Naive thymus-derived CD4-positive, alpha-beta T cell (primary cell): ENCODE measurements at regions not wholly inside any gene's neighbourhood (a gene's known extent, or its start where the extent isn't known, plus 50 kb on each side); places are given as distances from the start of the nearest gene placed in this dataset.

Experiments
- ATAC-seq: fragments of 150-1000 bp; cut with Tn5 transposase; 2 replicates; pipeline ENCODE4 v1.10.0; 2021; ENCODE audit warnings: mild to moderate bottlenecking, moderate library complexity
- CTCF ChIA-PET: fragments of 350-600 bp; sonication (Branson Sonifier 250); formaldehyde crosslinking; loops from one replicate; lab custom pipeline; 2021; ENCODE audit warnings: antibody characterized with exemption; lab: Charles Lee
- POLR2A ChIA-PET: fragments of 350-600 bp; sonication (Branson Sonifier 250); formaldehyde crosslinking; loops from one replicate; lab custom pipeline; 2021; ENCODE audit warnings: antibody characterized with exemption, inconsistent platforms; lab: Charles Lee
- DNase-seq, 9 donors: peaks; one replicate each; pipeline versions ENCODE4 v3.0.0 to v3.0.0-alpha.2; 2020 to 2022; ENCODE audit warnings: mixed read lengths in 1 of 9
- H3K27ac ChIP-seq: one replicate; pipeline ENCODE4 v1.7.0; 2013; ENCODE audit warnings: mild to moderate bottlenecking, low read depth, low read length, moderate library complexity
- H3K27me3 ChIP-seq, 2 donors: one replicate each; pipeline ENCODE4 v1.7.0; 2013; ENCODE audit warnings: low read length in 2 of 2, mild to moderate bottlenecking in 2 of 2, moderate library complexity in 2 of 2; ENCODE audit not compliant: control insufficient read depth in 2 of 2, insufficient read depth in 2 of 2
- H3K36me3 ChIP-seq, 3 experiments: 1 replicate in 2 of 3; 2 replicates in 1 of 3; pipeline ENCODE4 v1.7.0; 2013; ENCODE audit warnings: low read length in 3 of 3, mild to moderate bottlenecking in 3 of 3, moderate library complexity in 1 of 3; ENCODE audit not compliant: insufficient read depth in 3 of 3, control insufficient read depth in 2 of 3
- H3K4me1 ChIP-seq, 2 donors: one replicate each; pipeline ENCODE4 v1.7.0; 2013; ENCODE audit warnings: low read length in 2 of 2, mild to moderate bottlenecking in 2 of 2, moderate library complexity in 1 of 2; ENCODE audit not compliant: control insufficient read depth in 2 of 2, insufficient read depth in 2 of 2
- H3K4me3 ChIP-seq: 2 replicates; pipeline ENCODE4 v1.7.0; 2013; ENCODE audit warnings: mild to moderate bottlenecking, low read length
- H3K9me3 ChIP-seq, 3 experiments: 1 replicate in 2 of 3; 2 replicates in 1 of 3; pipeline ENCODE4 v1.7.0; 2013; ENCODE audit warnings: low read length in 3 of 3; ENCODE audit not compliant: control insufficient read depth in 2 of 3
- H3K27ac Mint-ChIP-seq, 9 donors: one replicate each; pipeline ENCODE4 v1.8.0; 2020 to 2022; ENCODE audit warnings: mixed read lengths in 9 of 9, mild to moderate bottlenecking in 8 of 9, moderate library complexity in 5 of 9, inconsistent platforms in 2 of 9
- H3K27me3 Mint-ChIP-seq, 5 donors: one replicate each; pipeline ENCODE4 v1.8.0; 2021 to 2022; ENCODE audit warnings: mixed read lengths in 5 of 5, mild to moderate bottlenecking in 1 of 5
- H3K36me3 Mint-ChIP-seq, 5 donors: one replicate each; pipeline ENCODE4 v1.8.0; 2020 to 2022; ENCODE audit warnings: mixed read lengths in 5 of 5, mild to moderate bottlenecking in 3 of 5, inconsistent platforms in 1 of 5
- H3K4me1 Mint-ChIP-seq, 7 donors: one replicate each; pipeline ENCODE4 v1.8.0; 2020 to 2022; ENCODE audit warnings: mixed read lengths in 7 of 7, mild to moderate bottlenecking in 3 of 7, inconsistent platforms in 1 of 7
- H3K4me3 Mint-ChIP-seq, 10 donors: one replicate each; pipeline ENCODE4 v1.8.0; 2020 to 2022; ENCODE audit warnings: mild to moderate bottlenecking in 10 of 10, mixed read lengths in 10 of 10, moderate library complexity in 6 of 10, inconsistent platforms in 2 of 10
- H3K9me3 Mint-ChIP-seq, 11 donors: one replicate each; pipeline ENCODE4 v1.8.0; 2020 to 2022; ENCODE audit warnings: mixed read lengths in 11 of 11, mild to moderate bottlenecking in 4 of 11, inconsistent platforms in 1 of 11, moderate library complexity in 1 of 11
- intact Hi-C, 2 donors: fragments of 100-400 bp; cut with micrococcal nuclease; formaldehyde crosslinking; loops; one replicate each; pipeline ENCODE4 v1.15.1; 2023

GRCh38 chr5:117568622-117569021, 994.0 kb upstream of the SEMA6A start:
- Mint-ChIP-seq H3K27me3 (no peaks in the 10 kb centered on the region), H3K9me3 (peaks cover 0 to 2% (median 0%) of the 10 kb centered on the region in 11 donors), H3K4me3 (no peak overlapping the region), H3K4me1 (no peaks in the 10 kb centered on the region), H3K36me3 (no peaks in the 10 kb centered on the region), H3K27ac (no peak overlapping the region)
- ATAC-seq (no peak), DNase-seq (no peak)
- Histone ChIP-seq H3K27ac (no peak overlapping the region), H3K27me3 (no peaks in the 10 kb centered on the region), H3K4me3 (no peak overlapping the region), H3K4me1 (no peaks in the 10 kb centered on the region), H3K36me3 (no peaks in the 10 kb centered on the region), H3K9me3 (no peaks in the 10 kb centered on the region)
- intact Hi-C loops: no loop called here
- ChIA-PET CTCF (no interaction called here), POLR2A (no interaction called here)

GRCh38 chr5:117568126-117568525, 993.5 kb upstream of the SEMA6A start:
- H3K27ac Mint-ChIP-seq: no peak overlapping the region
- CTCF ChIA-PET: no interaction called here
- no peak overlapping the region for H3K4me3 Mint-ChIP-seq
- DNase-seq (no peak), ATAC-seq (no peak)
- Histone ChIP-seq H3K4me3 (no peak overlapping the region), H3K27me3 (no peaks in the 10 kb centered on the region), H3K4me1 (no peaks in the 10 kb centered on the region), H3K9me3 (no peaks in the 10 kb centered on the region), H3K36me3 (no peaks in the 10 kb centered on the region), H3K27ac (no peak overlapping the region)
- POLR2A ChIA-PET: no interaction called here
- intact Hi-C loops: no loop called here
- no peaks in the 10 kb centered on the region for H3K4me1 Mint-ChIP-seq
- H3K9me3 Mint-ChIP-seq: peaks cover 0 to 2% (median 0%) of the 10 kb centered on the region in 11 donors
- no peaks in the 10 kb centered on the region for H3K36me3 Mint-ChIP-seq
- no peaks in the 10 kb centered on the region for H3K27me3 Mint-ChIP-seq

- Mint-ChIP-seq H3K27ac (no peak overlapping the region), H3K27me3 (no peaks in the 10 kb centered on the region), H3K36me3 (no peaks in the 10 kb centered on the region), H3K4me3 (no peak overlapping the region), H3K9me3 (peaks cover 0 to 10% (median 0%) of the 10 kb centered on the region in 11 donors), H3K4me1 (no peaks in the 10 kb centered on the region)
- Histone ChIP-seq H3K9me3 (no peaks in the 10 kb centered on the region), H3K4me3 (no peak overlapping the region), H3K27me3 (no peaks in the 10 kb centered on the region), H3K27ac (no peak overlapping the region), H3K4me1 (no peaks in the 10 kb centered on the region), H3K36me3 (no peaks in the 10 kb centered on the region)
- DNase-seq (no peak), ATAC-seq (no peak)
- POLR2A ChIA-PET: no interaction called here
- CTCF ChIA-PET: no interaction called here
- intact Hi-C loops: no loop called here
Measured at GRCh38 chr5:117562647-117563046, 988.0 kb upstream of the SEMA6A start.

- Histone ChIP-seq H3K4me3 (no peak overlapping the region), H3K4me1 (no peaks in the 10 kb centered on the region), H3K27me3 (no peaks in the 10 kb centered on the region), H3K36me3 (no peaks in the 10 kb centered on the region), H3K27ac (no peak overlapping the region), H3K9me3 (no peaks in the 10 kb centered on the region)
- no peak overlapping the region for H3K27ac Mint-ChIP-seq
- intact Hi-C loops: no loop called here
- peaks cover 0 to 10% (median 0%) of the 10 kb centered on the region in 11 donors for H3K9me3 Mint-ChIP-seq
- H3K36me3 Mint-ChIP-seq: no peaks in the 10 kb centered on the region
- H3K4me1 Mint-ChIP-seq: no peaks in the 10 kb centered on the region
- ChIA-PET CTCF (no interaction called here), POLR2A (no interaction called here)
- ATAC-seq: no peak
- DNase-seq: no peak
- H3K27me3 Mint-ChIP-seq: no peaks in the 10 kb centered on the region
- H3K4me3 Mint-ChIP-seq: no peak overlapping the region
Measured at GRCh38 chr5:117561531-117561930, 986.9 kb upstream of the SEMA6A start.

- CTCF ChIA-PET: no interaction called here
Measured at GRCh38 chr5:117559005-117559844, 984.6 kb upstream of the SEMA6A start.

GRCh38 chr5:117551236-117551635, 976.6 kb upstream of the SEMA6A start:
- no peaks in the 10 kb centered on the region for H3K27me3 Mint-ChIP-seq
- H3K4me1 Mint-ChIP-seq: no peaks in the 10 kb centered on the region
- H3K36me3 Mint-ChIP-seq: no peaks in the 10 kb centered on the region
- peaks cover 0 to 9% (median 0%) of the 10 kb centered on the region in 11 donors for H3K9me3 Mint-ChIP-seq
- Histone ChIP-seq H3K27me3 (no peaks in the 10 kb centered on the region), H3K27ac (no peak overlapping the region), H3K9me3 (no peaks in the 10 kb centered on the region), H3K4me1 (no peaks in the 10 kb centered on the region), H3K36me3 (no peaks in the 10 kb centered on the region), H3K4me3 (no peak overlapping the region)
- intact Hi-C loops: no loop called here
- no peak for ATAC-seq
- no peak overlapping the region for H3K27ac Mint-ChIP-seq
- DNase-seq: no peak
- H3K4me3 Mint-ChIP-seq: no peak overlapping the region
- ChIA-PET CTCF (no interaction called here), POLR2A (no interaction called here)

More at GRCh38 chr5:117559005-117559844, 984.6 kb upstream of the SEMA6A start:
- Mint-ChIP-seq H3K36me3 (no peaks in the 10 kb centered on the region), H3K9me3 (peaks cover 0 to 10% (median 0%) of the 10 kb centered on the region in 11 donors), H3K27me3 (no peaks in the 10 kb centered on the region), H3K4me3 (no peak overlapping the region), H3K27ac (no peak overlapping the region), H3K4me1 (no peaks in the 10 kb centered on the region)
- intact Hi-C loops: no loop called here
- POLR2A ChIA-PET: no interaction called here
- H3K9me3 ChIP-seq: no peaks in the 10 kb centered on the region
- DNase-seq (no peak), ATAC-seq (no peak)
- H3K27me3 ChIP-seq: no peaks in the 10 kb centered on the region
- H3K36me3 ChIP-seq: no peaks in the 10 kb centered on the region
- no peak overlapping the region for H3K27ac ChIP-seq
- H3K4me1 ChIP-seq: no peaks in the 10 kb centered on the region
- no peak overlapping the region for H3K4me3 ChIP-seq

- intact Hi-C loops: no loop called here
Measured at GRCh38 chr5:117547192-117547591, 972.6 kb upstream of the SEMA6A start.

More at GRCh38 chr5:117547192-117547591, 972.6 kb upstream of the SEMA6A start:
- DNase-seq (no peak), ATAC-seq (no peak)
- H3K4me3 Mint-ChIP-seq: no peak overlapping the region
- Histone ChIP-seq H3K36me3 (no peaks in the 10 kb centered on the region), H3K27ac (no peak overlapping the region), H3K27me3 (no peaks in the 10 kb centered on the region), H3K4me3 (no peak overlapping the region), H3K4me1 (no peaks in the 10 kb centered on the region), H3K9me3 (no peaks in the 10 kb centered on the region)
- no peak overlapping the region for H3K27ac Mint-ChIP-seq
- ChIA-PET CTCF (no interaction called here), POLR2A (no interaction called here)
- no peaks in the 10 kb centered on the region for H3K4me1 Mint-ChIP-seq
- H3K27me3 Mint-ChIP-seq: no peaks in the 10 kb centered on the region
- no peaks in the 10 kb centered on the region for H3K36me3 Mint-ChIP-seq
- peaks cover 0 to 19% (median 1%) of the 10 kb centered on the region in 11 donors for H3K9me3 Mint-ChIP-seq
